Activated B cell treated with CpG ODN at 0.5 μM for 24 hours (primary cell): ENCODE measurements at regions not wholly inside any gene's neighbourhood (a gene's known extent, or its start where the extent isn't known, plus 50 kb on each side); places are given as distances from the start of the nearest gene placed in this dataset.

Experiments
- ATAC-seq: fragments of 200-7000 bp; cut with Tn5 transposase; one replicate; pipeline ENCODE4 v1.10.0; 2021; ENCODE audit warnings: low read depth, mild to moderate bottlenecking, moderate library complexity
- CTCF ChIA-PET: fragments of 350-600 bp; sonication (Branson Sonifier 250); formaldehyde crosslinking; loops from one replicate; lab custom pipeline; 2021; ENCODE audit warnings: antibody characterized with exemption; lab: Charles Lee
- POLR2A ChIA-PET: fragments of 350-600 bp; sonication (Branson Sonifier 250); formaldehyde crosslinking; loops from one replicate; lab custom pipeline; 2021; ENCODE audit warnings: antibody characterized with exemption; lab: Charles Lee
- DNase-seq: peaks from one replicate; pipeline ENCODE4 v3.0.0; 2022
- H3K27ac Mint-ChIP-seq: one replicate; pipeline ENCODE4 v1.8.0; 2020; ENCODE audit warnings: mixed read lengths
- H3K27me3 Mint-ChIP-seq: one replicate; pipeline ENCODE4 v1.8.0; 2021; ENCODE audit warnings: mixed read lengths
- H3K36me3 Mint-ChIP-seq: one replicate; pipeline ENCODE4 v1.8.0; 2021; ENCODE audit warnings: low read depth, mixed read lengths
- H3K4me1 Mint-ChIP-seq: one replicate; pipeline ENCODE4 v1.8.0; 2021; ENCODE audit warnings: mixed read lengths
- H3K4me3 Mint-ChIP-seq: one replicate; pipeline ENCODE4 v1.8.0; 2020; ENCODE audit warnings: mild to moderate bottlenecking, mixed read lengths
- H3K9me3 Mint-ChIP-seq: one replicate; pipeline ENCODE4 v1.8.0; 2020; ENCODE audit warnings: mixed read lengths
- CTCF ChIP-seq: fragments of 200-600 bp; IDR thresholded peaks from one replicate; pipeline ENCODE4 v1.8.0; 2022; ENCODE audit warnings: antibody characterized with exemption, mild to moderate bottlenecking
- intact Hi-C: fragments of 100-400 bp; cut with micrococcal nuclease; formaldehyde crosslinking; loops from one replicate; pipeline ENCODE4 v1.15.1; 2024

DNA sequence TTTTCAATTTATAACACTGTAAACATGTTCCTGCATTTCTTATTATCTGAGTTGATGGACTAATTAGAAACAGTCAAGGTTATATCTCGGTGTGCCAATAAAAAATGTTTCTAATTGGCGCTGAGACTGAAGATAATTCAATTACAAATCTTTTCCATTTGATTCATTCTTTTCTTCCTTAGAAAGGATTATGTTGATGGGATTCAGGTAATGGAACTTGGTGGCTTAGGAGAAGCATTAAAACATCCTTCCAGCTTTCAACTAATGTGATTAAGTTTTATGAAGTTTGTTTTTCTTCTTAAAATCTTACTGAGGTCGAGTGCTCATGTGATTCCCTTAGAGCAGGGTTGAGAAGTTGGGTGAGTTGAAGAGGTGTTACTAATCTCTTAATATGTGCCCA lies 1015.3 kb downstream of the NR2F1-AS1 start:
- TF ChIP-seq CTCF: no peak
- ChIA-PET POLR2A (no interaction called here), CTCF (no interaction called here)
- H3K9me3 Mint-ChIP-seq: peaks cover 3% of the 10 kb centered on the region
- no peak overlapping the region for H3K27ac Mint-ChIP-seq
- no peaks in the 10 kb centered on the region for H3K36me3 Mint-ChIP-seq
- no peaks in the 10 kb centered on the region for H3K4me1 Mint-ChIP-seq
- intact Hi-C loops: no loop called here
- DNase-seq (no peak), ATAC-seq (no peak)
- H3K4me3 Mint-ChIP-seq: no peak overlapping the region
- H3K27me3 Mint-ChIP-seq: no peaks in the 10 kb centered on the region

- ChIA-PET POLR2A (no interaction called here), CTCF (no interaction called here)
- Mint-ChIP-seq H3K9me3 (peaks cover 2% of the 10 kb centered on the region), H3K4me1 (no peaks in the 10 kb centered on the region), H3K27ac (no peak overlapping the region), H3K36me3 (no peaks in the 10 kb centered on the region), H3K4me3 (no peak overlapping the region), H3K27me3 (no peaks in the 10 kb centered on the region)
- no peak for TF ChIP-seq CTCF
- ATAC-seq (no peak), DNase-seq (no peak)
- intact Hi-C loops: no loop called here
These were observed 1019.0 kb downstream of the NR2F1-AS1 start for GRCh38 chr5:92562065-92562464.

DNA sequence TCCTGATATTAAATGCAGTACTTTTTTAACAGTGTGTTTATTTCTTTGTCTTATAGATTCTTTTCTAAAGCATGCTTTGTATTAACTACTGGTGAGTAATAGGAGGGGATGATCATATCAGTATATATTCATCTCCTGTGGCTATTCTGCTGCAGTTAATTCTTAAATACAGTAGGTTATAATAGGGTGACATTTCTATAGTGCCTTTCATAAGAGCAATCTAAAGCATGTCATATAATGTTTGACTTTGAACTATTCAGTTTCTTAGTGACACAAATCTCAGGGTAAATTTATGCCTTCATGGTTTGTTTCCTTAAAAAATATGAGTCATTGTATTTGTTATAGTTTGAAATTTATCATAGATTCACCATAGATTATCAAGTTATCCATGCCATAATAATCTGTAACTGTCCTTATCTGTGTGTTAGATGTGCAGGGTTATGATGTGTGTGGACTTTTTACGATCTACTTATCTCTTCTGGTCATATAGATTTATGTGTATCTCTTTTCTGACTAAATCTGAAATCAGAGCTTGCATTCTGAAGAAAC lies 1019.5 kb downstream of the NR2F1-AS1 start:
- POLR2A ChIA-PET: no interaction called here
- Mint-ChIP-seq H3K4me1 (no peaks in the 10 kb centered on the region), H3K4me3 (no peak overlapping the region), H3K27me3 (no peaks in the 10 kb centered on the region), H3K9me3 (peaks cover 2% of the 10 kb centered on the region), H3K27ac (no peak overlapping the region), H3K36me3 (no peaks in the 10 kb centered on the region)
- intact Hi-C loops: no loop called here
- TF ChIP-seq CTCF: no peak
- DNase-seq (no peak), ATAC-seq (no peak)
- CTCF ChIA-PET: no interaction called here

DNA sequence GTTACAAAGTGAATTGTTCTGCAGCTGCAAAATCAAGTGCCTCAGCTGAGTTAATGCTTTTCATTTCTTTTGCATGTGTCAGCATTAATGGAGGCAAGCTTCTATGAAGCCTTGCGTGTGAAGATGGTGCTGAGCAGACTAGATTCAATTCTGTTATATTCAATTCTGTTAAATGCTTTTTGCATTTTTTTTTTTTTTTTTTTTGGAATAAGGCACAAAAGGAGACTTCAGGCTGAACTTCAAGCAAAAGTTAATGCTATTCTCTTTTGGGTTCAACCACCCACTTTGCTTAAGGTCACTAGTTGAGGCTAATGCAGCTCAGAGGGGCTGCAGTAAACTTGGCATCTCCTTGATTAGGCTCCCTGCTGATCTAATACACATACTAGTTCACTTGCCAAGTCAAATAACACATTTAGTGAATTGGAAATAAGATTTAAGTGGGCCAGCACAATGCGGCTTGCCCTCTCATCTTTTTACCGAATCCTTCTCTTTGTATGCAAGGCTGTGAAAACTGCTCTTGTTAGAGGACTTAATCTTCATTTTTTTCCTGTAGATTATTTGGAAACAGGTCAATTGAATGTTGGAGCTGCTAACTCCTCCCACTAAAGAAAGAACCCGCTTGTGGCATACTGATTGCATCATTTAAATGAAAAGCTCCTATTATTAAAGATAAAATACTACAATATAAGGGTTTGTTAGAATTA lies 1020.2 kb downstream of the NR2F1-AS1 start:
- Mint-ChIP-seq H3K27me3 (no peaks in the 10 kb centered on the region), H3K4me3 (no peak overlapping the region), H3K9me3 (peaks cover 2% of the 10 kb centered on the region), H3K27ac (no peak overlapping the region), H3K4me1 (no peaks in the 10 kb centered on the region), H3K36me3 (no peaks in the 10 kb centered on the region)
- ATAC-seq (no peak), DNase-seq (no peak)
- CTCF ChIA-PET: no interaction called here
- POLR2A ChIA-PET: no interaction called here
- intact Hi-C loops: no loop called here
- TF ChIP-seq CTCF: no peak

DNA sequence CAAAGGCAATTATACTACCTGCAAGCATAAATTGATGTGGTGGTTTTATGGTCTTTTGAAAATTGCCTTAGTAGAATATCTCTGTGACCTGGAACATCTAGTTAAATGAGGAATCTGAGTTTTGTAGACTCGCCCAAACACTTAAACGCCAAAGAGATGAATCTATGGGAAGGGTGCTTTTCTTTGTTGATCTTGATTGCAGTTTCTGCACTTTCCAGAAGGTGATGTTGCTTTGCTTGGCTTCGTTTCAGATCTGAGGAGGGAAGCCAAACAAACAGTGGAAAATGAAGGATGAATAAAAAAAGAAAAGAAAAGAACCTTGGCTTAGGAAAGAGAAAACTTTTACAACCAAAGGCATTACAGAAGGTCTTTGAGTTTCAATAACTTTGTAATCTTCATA lies 1021.2 kb downstream of the NR2F1-AS1 start:
- no peaks in the 10 kb centered on the region for H3K4me1 Mint-ChIP-seq
- DNase-seq (no peak), ATAC-seq (no peak)
- ChIA-PET CTCF (no interaction called here), POLR2A (no interaction called here)
- no peaks in the 10 kb centered on the region for H3K27me3 Mint-ChIP-seq
- intact Hi-C loops: no loop called here
- H3K4me3 Mint-ChIP-seq: no peak overlapping the region
- TF ChIP-seq CTCF: no peak
- H3K27ac Mint-ChIP-seq: no peak overlapping the region
- H3K9me3 Mint-ChIP-seq: peaks cover 2% of the 10 kb centered on the region
- no peaks in the 10 kb centered on the region for H3K36me3 Mint-ChIP-seq
